Suprapubic skin (tissue), 3 donors: ENCODE measurements at regions not wholly inside any gene's neighbourhood (a gene's known extent, or its start where the extent isn't known, plus 50 kb on each side); places are given as distances from the start of the nearest gene placed in this dataset.

ENCODE experiments used
- EP300 ChIP-seq: sonication (generic); formaldehyde crosslinking; IDR thresholded peaks from one replicate; pipeline ENCODE4 v1.6.1; 2017; ENCODE audit warnings: antibody characterized with exemption
- POLR2A ChIP-seq, 2 donors: fragments of 450-650 bp; IDR thresholded peaks; one replicate each; pipeline ENCODE4 v1.6.1; 2017; ENCODE audit warnings: antibody characterized with exemption in 2 of 2, mild to moderate bottlenecking in 2 of 2, moderate library complexity in 2 of 2
- TF ChIP-seq, protein P1 (sequence below), 2 donors: fragments of 200-600 bp in 1 of 2; fragments of 450-650 bp in 1 of 2; sonication (generic) in 1 of 2; IDR thresholded peaks; one replicate each; pipeline ENCODE4 v1.5.1; 2016 to 2019; ENCODE audit warnings: antibody characterized with exemption in 2 of 2, mild to moderate bottlenecking in 1 of 2, moderate library complexity in 1 of 2

DNA sequence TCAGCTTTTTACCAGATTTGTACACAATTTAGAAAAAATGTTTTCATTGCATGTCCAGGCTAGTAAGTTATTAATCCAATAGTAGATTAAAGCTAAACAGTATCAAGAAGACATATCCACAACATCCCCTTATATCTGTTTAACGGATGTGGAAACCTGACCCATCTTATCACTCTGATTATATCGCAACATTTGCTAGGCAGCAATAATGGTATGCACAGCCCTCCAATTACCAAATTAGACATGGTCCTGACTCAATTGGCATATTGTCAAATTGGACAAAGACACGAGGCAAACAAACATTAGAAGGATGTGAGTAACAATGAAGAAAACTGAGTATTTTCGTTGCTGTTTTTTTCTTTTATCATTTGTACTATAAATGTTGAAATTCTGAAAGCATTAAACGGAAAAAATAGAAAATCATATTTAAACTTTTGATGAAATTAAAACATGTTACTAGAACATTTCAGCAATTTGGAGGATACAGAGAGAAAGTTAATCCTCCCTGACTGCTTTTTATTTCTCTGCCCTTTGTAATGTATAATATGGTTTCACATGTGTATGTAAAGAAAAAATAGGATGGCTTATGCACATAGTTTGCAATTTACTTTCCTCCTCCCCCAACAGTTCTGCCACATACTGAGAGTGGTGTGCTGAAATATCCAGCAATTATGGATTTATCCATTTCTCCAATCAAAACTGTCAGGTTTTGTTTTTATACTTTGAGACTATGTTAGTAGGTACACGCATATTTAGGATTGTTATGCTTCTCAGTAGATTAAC lies 633.7 kb downstream of the ZIC1 start:
- TF ChIP-seq, protein P1, sequence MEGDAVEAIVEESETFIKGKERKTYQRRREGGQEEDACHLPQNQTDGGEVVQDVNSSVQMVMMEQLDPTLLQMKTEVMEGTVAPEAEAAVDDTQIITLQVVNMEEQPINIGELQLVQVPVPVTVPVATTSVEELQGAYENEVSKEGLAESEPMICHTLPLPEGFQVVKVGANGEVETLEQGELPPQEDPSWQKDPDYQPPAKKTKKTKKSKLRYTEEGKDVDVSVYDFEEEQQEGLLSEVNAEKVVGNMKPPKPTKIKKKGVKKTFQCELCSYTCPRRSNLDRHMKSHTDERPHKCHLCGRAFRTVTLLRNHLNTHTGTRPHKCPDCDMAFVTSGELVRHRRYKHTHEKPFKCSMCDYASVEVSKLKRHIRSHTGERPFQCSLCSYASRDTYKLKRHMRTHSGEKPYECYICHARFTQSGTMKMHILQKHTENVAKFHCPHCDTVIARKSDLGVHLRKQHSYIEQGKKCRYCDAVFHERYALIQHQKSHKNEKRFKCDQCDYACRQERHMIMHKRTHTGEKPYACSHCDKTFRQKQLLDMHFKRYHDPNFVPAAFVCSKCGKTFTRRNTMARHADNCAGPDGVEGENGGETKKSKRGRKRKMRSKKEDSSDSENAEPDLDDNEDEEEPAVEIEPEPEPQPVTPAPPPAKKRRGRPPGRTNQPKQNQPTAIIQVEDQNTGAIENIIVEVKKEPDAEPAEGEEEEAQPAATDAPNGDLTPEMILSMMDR (IDR thresholded peaks at IDR 0.05): no peak
- TF ChIP-seq POLR2A (IDR thresholded peaks at IDR 0.05) (no peak), EP300 (no peak)
